Smooth muscle cell (in vitro differentiated cells): ENCODE measurements at regions not wholly inside any gene's neighbourhood (a gene's known extent, or its start where the extent isn't known, plus 50 kb on each side); places are given as distances from the start of the nearest gene placed in this dataset.

Source experiments
- DNase-seq: peaks from one replicate; lab custom pipeline; 2025; ENCODE audit not compliant: unreplicated experiment; lab: John Stamatoyannopoulos, UW
- H2AFZ ChIP-seq: fragments of 200-600 bp; sonication (generic); 2 replicates; pipeline ENCODE4 v1.6.0; 2016; ENCODE audit warnings: antibody characterized with exemption, low read depth, mild to moderate bottlenecking
- H3F3A ChIP-seq: fragments of 200-600 bp; sonication (generic); 2 replicates; pipeline ENCODE4 v1.6.0; 2017; ENCODE audit warnings: antibody characterized with exemption, low read depth
- H3K27ac ChIP-seq: fragments of 200-600 bp; sonication (generic); 2 replicates; pipeline ENCODE4 v1.5.1; 2016; ENCODE audit warnings: low read depth, mild to moderate bottlenecking
- H3K27me3 ChIP-seq: fragments of 200-600 bp; sonication (generic); 2 replicates; pipeline ENCODE4 v1.6.1; 2016; ENCODE audit warnings: low read depth, mild to moderate bottlenecking
- H3K36me3 ChIP-seq: fragments of 200-600 bp; sonication (generic); 2 replicates; pipeline ENCODE4 v1.5.1; 2016; ENCODE audit warnings: low read depth
- H3K4me1 ChIP-seq: fragments of 200-600 bp; sonication (generic); 2 replicates; pipeline ENCODE4 v1.5.1; 2016; ENCODE audit warnings: low read depth
- H3K4me2 ChIP-seq: fragments of 200-600 bp; sonication (generic); 2 replicates; pipeline ENCODE4 v1.6.0; 2016; ENCODE audit warnings: mild to moderate bottlenecking
- H3K4me3 ChIP-seq: fragments of 200-600 bp; sonication (generic); 2 replicates; pipeline ENCODE4 v1.5.1; 2016; ENCODE audit warnings: mild to moderate bottlenecking
- H3K79me2 ChIP-seq: fragments of 200-600 bp; sonication (generic); 2 replicates; pipeline ENCODE4 v1.6.0; 2016; ENCODE audit warnings: low read depth, mild to moderate bottlenecking
- H3K9ac ChIP-seq: fragments of 200-600 bp; sonication (generic); 2 replicates; pipeline ENCODE4 v1.6.0; 2016; ENCODE audit warnings: low read depth
- H3K9me3 ChIP-seq: fragments of 200-600 bp; sonication (generic); replicated peaks from 2 replicates; pipeline ENCODE4 v1.5.1; 2016; ENCODE audit warnings: low read depth
- H4K20me1 ChIP-seq: fragments of 200-600 bp; sonication (generic); 2 replicates; pipeline ENCODE4 v1.6.0; 2016; ENCODE audit warnings: low read depth
- WGBS: methylation state at CpG from one replicate; pipeline ENCODE4 v1.1.7; 2016; ENCODE audit warnings: low lambda C conversion rate; 5-methylcytosine and 5-hydroxymethylcytosine counted together
- TF ChIP-seq, protein P1 (sequence below): fragments of 200-600 bp; sonication (generic); IDR thresholded peaks from 2 replicates; pipeline ENCODE4 v1.5.1; 2017; ENCODE audit warnings: borderline replicate concordance, mild to moderate bottlenecking, antibody characterized with exemption; ENCODE audit not compliant: insufficient read depth, poor library complexity, severe bottlenecking

- H3K27ac ChIP-seq = peak overlapping the region; percentile 82
- DNase-seq = no peak
- TF ChIP-seq, protein P1, sequence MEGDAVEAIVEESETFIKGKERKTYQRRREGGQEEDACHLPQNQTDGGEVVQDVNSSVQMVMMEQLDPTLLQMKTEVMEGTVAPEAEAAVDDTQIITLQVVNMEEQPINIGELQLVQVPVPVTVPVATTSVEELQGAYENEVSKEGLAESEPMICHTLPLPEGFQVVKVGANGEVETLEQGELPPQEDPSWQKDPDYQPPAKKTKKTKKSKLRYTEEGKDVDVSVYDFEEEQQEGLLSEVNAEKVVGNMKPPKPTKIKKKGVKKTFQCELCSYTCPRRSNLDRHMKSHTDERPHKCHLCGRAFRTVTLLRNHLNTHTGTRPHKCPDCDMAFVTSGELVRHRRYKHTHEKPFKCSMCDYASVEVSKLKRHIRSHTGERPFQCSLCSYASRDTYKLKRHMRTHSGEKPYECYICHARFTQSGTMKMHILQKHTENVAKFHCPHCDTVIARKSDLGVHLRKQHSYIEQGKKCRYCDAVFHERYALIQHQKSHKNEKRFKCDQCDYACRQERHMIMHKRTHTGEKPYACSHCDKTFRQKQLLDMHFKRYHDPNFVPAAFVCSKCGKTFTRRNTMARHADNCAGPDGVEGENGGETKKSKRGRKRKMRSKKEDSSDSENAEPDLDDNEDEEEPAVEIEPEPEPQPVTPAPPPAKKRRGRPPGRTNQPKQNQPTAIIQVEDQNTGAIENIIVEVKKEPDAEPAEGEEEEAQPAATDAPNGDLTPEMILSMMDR = no peak
- no peaks in the 10 kb centered on the region for H3K36me3 ChIP-seq
- H3K9me3 ChIP-seq = no peaks in the 10 kb centered on the region
- no peak overlapping the region for H3K9ac ChIP-seq
- H3K79me2 ChIP-seq = no peaks in the 10 kb centered on the region
- H3K4me3 ChIP-seq = peak overlapping the region; percentile 13
- peaks cover 27% of the 10 kb centered on the region for H3K4me1 ChIP-seq
- H3K27me3 ChIP-seq = no peaks in the 10 kb centered on the region
- WGBS = 12% methylated on average over 7 of the region's 7 CpGs
- H3K4me2 ChIP-seq = peak overlapping the region; percentile 74
- H4K20me1 ChIP-seq = no peaks in the 10 kb centered on the region
- peaks cover 32% of the 10 kb centered on the region for H3F3A ChIP-seq
- H2AFZ ChIP-seq = no peak overlapping the region
Observed at GRCh38 chr18:10140461-10141282, 226.9 kb downstream of the VAPA start.

DNA sequence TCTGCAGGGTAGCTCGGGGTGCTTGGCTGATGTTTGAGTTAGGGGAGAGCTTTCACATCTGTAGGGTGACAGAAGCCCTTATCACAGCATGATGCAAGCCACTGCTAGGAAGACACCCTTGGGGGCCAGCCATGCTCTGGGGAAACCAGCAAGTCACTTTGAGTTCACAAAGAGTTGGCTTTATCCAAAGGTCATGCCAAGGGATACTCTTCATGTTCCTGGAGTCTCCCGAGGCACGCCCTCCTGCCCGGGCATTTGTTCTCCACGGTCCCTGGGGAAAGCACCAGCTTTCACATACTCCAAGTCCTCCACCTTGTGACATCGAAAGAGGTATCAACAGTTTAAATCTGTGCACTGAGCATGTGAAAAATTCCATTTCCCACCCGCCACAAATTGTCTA, 227.7 kb downstream of the VAPA start:
- H3K9ac ChIP-seq = no peak overlapping the region
- H3K4me1 ChIP-seq = peaks cover 27% of the 10 kb centered on the region
- no peaks in the 10 kb centered on the region for H3K27me3 ChIP-seq
- peak overlapping the region; percentile 74 for H3K4me2 ChIP-seq
- H3K79me2 ChIP-seq = no peaks in the 10 kb centered on the region
- H4K20me1 ChIP-seq = no peaks in the 10 kb centered on the region
- TF ChIP-seq, protein P1 = no peak
- no peaks in the 10 kb centered on the region for H3K9me3 ChIP-seq
- H3K27ac ChIP-seq = peak overlapping the region; percentile 82
- no peak overlapping the region for H2AFZ ChIP-seq
- DNase-seq = no peak
- peaks cover 32% of the 10 kb centered on the region for H3F3A ChIP-seq
- H3K36me3 ChIP-seq = no peaks in the 10 kb centered on the region
- no peak overlapping the region for H3K4me3 ChIP-seq
- 88% methylated on average over 7 of the region's 7 CpGs for WGBS

- Histone ChIP-seq H3K4me1 (peaks cover 27% of the 10 kb centered on the region), H3K27ac (peak overlapping the region; percentile 82), H3K4me2 (peak overlapping the region; percentile 60)
Observed at GRCh38 chr18:10142056-10142455, 228.2 kb downstream of the VAPA start.

More at GRCh38 chr18:10142056-10142455, 228.2 kb downstream of the VAPA start:
- H3K27me3 ChIP-seq = no peaks in the 10 kb centered on the region
- TF ChIP-seq, protein P1 = no peak
- no peak overlapping the region for H3K4me3 ChIP-seq
- WGBS = 52% methylated on average over 7 of the region's 7 CpGs
- no peaks in the 10 kb centered on the region for H3K79me2 ChIP-seq
- no peaks in the 10 kb centered on the region for H3K9me3 ChIP-seq
- no peak overlapping the region for H2AFZ ChIP-seq
- no peak for DNase-seq
- H4K20me1 ChIP-seq = no peaks in the 10 kb centered on the region
- no peaks in the 10 kb centered on the region for H3K36me3 ChIP-seq
- H3K9ac ChIP-seq = no peak overlapping the region
- peaks cover 32% of the 10 kb centered on the region for H3F3A ChIP-seq
